Smooth muscle cell (in vitro differentiated cells): ENCODE measurements at regions not wholly inside any gene's neighbourhood (a gene's known extent, or its start where the extent isn't known, plus 50 kb on each side); places are given as distances from the start of the nearest gene placed in this dataset.

Experiments used
- DNase-seq: peaks from one replicate; lab custom pipeline; 2025; ENCODE audit not compliant: unreplicated experiment; lab: John Stamatoyannopoulos, UW
- H2AFZ ChIP-seq: fragments of 200-600 bp; sonication (generic); 2 replicates; pipeline ENCODE4 v1.6.0; 2016; ENCODE audit warnings: antibody characterized with exemption, low read depth, mild to moderate bottlenecking
- H3F3A ChIP-seq: fragments of 200-600 bp; sonication (generic); 2 replicates; pipeline ENCODE4 v1.6.0; 2017; ENCODE audit warnings: antibody characterized with exemption, low read depth
- H3K27ac ChIP-seq: fragments of 200-600 bp; sonication (generic); 2 replicates; pipeline ENCODE4 v1.5.1; 2016; ENCODE audit warnings: low read depth, mild to moderate bottlenecking
- H3K27me3 ChIP-seq: fragments of 200-600 bp; sonication (generic); 2 replicates; pipeline ENCODE4 v1.6.1; 2016; ENCODE audit warnings: low read depth, mild to moderate bottlenecking
- H3K36me3 ChIP-seq: fragments of 200-600 bp; sonication (generic); 2 replicates; pipeline ENCODE4 v1.5.1; 2016; ENCODE audit warnings: low read depth
- H3K4me1 ChIP-seq: fragments of 200-600 bp; sonication (generic); 2 replicates; pipeline ENCODE4 v1.5.1; 2016; ENCODE audit warnings: low read depth
- H3K4me2 ChIP-seq: fragments of 200-600 bp; sonication (generic); 2 replicates; pipeline ENCODE4 v1.6.0; 2016; ENCODE audit warnings: mild to moderate bottlenecking
- H3K4me3 ChIP-seq: fragments of 200-600 bp; sonication (generic); 2 replicates; pipeline ENCODE4 v1.5.1; 2016; ENCODE audit warnings: mild to moderate bottlenecking
- H3K79me2 ChIP-seq: fragments of 200-600 bp; sonication (generic); 2 replicates; pipeline ENCODE4 v1.6.0; 2016; ENCODE audit warnings: low read depth, mild to moderate bottlenecking
- H3K9ac ChIP-seq: fragments of 200-600 bp; sonication (generic); 2 replicates; pipeline ENCODE4 v1.6.0; 2016; ENCODE audit warnings: low read depth
- H3K9me3 ChIP-seq: fragments of 200-600 bp; sonication (generic); replicated peaks from 2 replicates; pipeline ENCODE4 v1.5.1; 2016; ENCODE audit warnings: low read depth
- H4K20me1 ChIP-seq: fragments of 200-600 bp; sonication (generic); 2 replicates; pipeline ENCODE4 v1.6.0; 2016; ENCODE audit warnings: low read depth
- CTCF ChIP-seq: fragments of 200-600 bp; sonication (generic); IDR thresholded peaks from 2 replicates; pipeline ENCODE4 v1.5.1; 2017; ENCODE audit warnings: borderline replicate concordance, mild to moderate bottlenecking, antibody characterized with exemption; ENCODE audit not compliant: insufficient read depth, poor library complexity, severe bottlenecking
- WGBS: methylation state at CpG from one replicate; pipeline ENCODE4 v1.1.7; 2016; ENCODE audit warnings: low lambda C conversion rate; 5-methylcytosine and 5-hydroxymethylcytosine counted together

GRCh38 chr20:56175884-56176283, 72.6 kb upstream of the MC3R start:
- Histone ChIP-seq H3K9ac (no peak overlapping the region), H4K20me1 (no peaks in the 10 kb centered on the region), H3K27ac (no peak overlapping the region), H3K9me3 (no peaks in the 10 kb centered on the region), H2AFZ (no peak overlapping the region), H3K4me3 (no peak overlapping the region), H3K4me1 (no peaks in the 10 kb centered on the region), H3K27me3 (no peaks in the 10 kb centered on the region), H3K36me3 (no peaks in the 10 kb centered on the region), H3K4me2 (no peak overlapping the region), H3K79me2 (no peaks in the 10 kb centered on the region), H3F3A (no peaks in the 10 kb centered on the region)
- WGBS, result 65% methylated on average over 3 of the region's 3 CpGs
- DNase-seq, result no peak
- no peak for TF ChIP-seq CTCF

GRCh38 chr20:56178219-56178618, 70.3 kb upstream of the MC3R start:
- Histone ChIP-seq H3K79me2 (no peaks in the 10 kb centered on the region), H3K4me3 (no peak overlapping the region), H3K27ac (no peak overlapping the region), H3K9me3 (no peaks in the 10 kb centered on the region), H4K20me1 (no peaks in the 10 kb centered on the region), H3K9ac (no peak overlapping the region), H3F3A (no peaks in the 10 kb centered on the region), H2AFZ (no peak overlapping the region), H3K4me1 (no peaks in the 10 kb centered on the region), H3K36me3 (no peaks in the 10 kb centered on the region), H3K27me3 (no peaks in the 10 kb centered on the region), H3K4me2 (no peak overlapping the region)
- DNase-seq, result no peak
- 66% methylated on average over 6 of the region's 6 CpGs for WGBS
- TF ChIP-seq CTCF, result no peak

GRCh38 chr20:56179051-56179450, 69.5 kb upstream of the MC3R start:
- no peak for TF ChIP-seq CTCF
- no peaks in the 10 kb centered on the region for H3K9me3 ChIP-seq
- no peaks in the 10 kb centered on the region for H3K27me3 ChIP-seq
- H3K36me3 ChIP-seq, result no peaks in the 10 kb centered on the region
- no peaks in the 10 kb centered on the region for H3K79me2 ChIP-seq
- WGBS, result 76% methylated on average over 4 of the region's 4 CpGs
- H3K9ac ChIP-seq, result no peak overlapping the region
- H3K4me2 ChIP-seq, result no peak overlapping the region
- no peaks in the 10 kb centered on the region for H3K4me1 ChIP-seq
- no peak overlapping the region for H3K27ac ChIP-seq
- H2AFZ ChIP-seq, result no peak overlapping the region
- DNase-seq, result no peak
- H3K4me3 ChIP-seq, result no peak overlapping the region
- H3F3A ChIP-seq, result no peaks in the 10 kb centered on the region
- no peaks in the 10 kb centered on the region for H4K20me1 ChIP-seq

- no peak overlapping the region for H3K27ac ChIP-seq
- H4K20me1 ChIP-seq, result no peaks in the 10 kb centered on the region
- no peaks in the 10 kb centered on the region for H3K9me3 ChIP-seq
- TF ChIP-seq CTCF, result peak; percentile 26
- H2AFZ ChIP-seq, result no peak overlapping the region
- H3K9ac ChIP-seq, result no peak overlapping the region
- no peak overlapping the region for H3K4me3 ChIP-seq
- H3K4me1 ChIP-seq, result no peaks in the 10 kb centered on the region
- H3K27me3 ChIP-seq, result no peaks in the 10 kb centered on the region
- H3K79me2 ChIP-seq, result no peaks in the 10 kb centered on the region
- H3F3A ChIP-seq, result no peaks in the 10 kb centered on the region
- H3K36me3 ChIP-seq, result no peaks in the 10 kb centered on the region
- 64% methylated on average over 1 of the region's 1 CpG for WGBS
- no peak overlapping the region for H3K4me2 ChIP-seq
- no peak for DNase-seq
Measured at GRCh38 chr20:56181583-56181982, 66.9 kb upstream of the MC3R start.
